GM12892 (cell line): ENCODE measurements at regions not wholly inside any gene's neighbourhood (a gene's known extent, or its start where the extent isn't known, plus 50 kb on each side); places are given as distances from the start of the nearest gene placed in this dataset.

Experiments used
- POLR2A ChIP-seq: IDR thresholded peaks from 2 replicates; pipeline ENCODE4 v1.6.1; 2011; ENCODE audit warnings: low read depth, low read length, control low read depth
- POLR2AphosphoS5 ChIP-seq: IDR thresholded peaks from 2 replicates; pipeline ENCODE4 v1.6.1; 2011; ENCODE audit warnings: low read depth, low read length, control low read depth
- TAF1 ChIP-seq: IDR thresholded peaks from 2 replicates; pipeline ENCODE4 v1.6.1; 2011; ENCODE audit warnings: low read depth, mild to moderate bottlenecking, control low read depth, low read length, borderline replicate concordance

DNA sequence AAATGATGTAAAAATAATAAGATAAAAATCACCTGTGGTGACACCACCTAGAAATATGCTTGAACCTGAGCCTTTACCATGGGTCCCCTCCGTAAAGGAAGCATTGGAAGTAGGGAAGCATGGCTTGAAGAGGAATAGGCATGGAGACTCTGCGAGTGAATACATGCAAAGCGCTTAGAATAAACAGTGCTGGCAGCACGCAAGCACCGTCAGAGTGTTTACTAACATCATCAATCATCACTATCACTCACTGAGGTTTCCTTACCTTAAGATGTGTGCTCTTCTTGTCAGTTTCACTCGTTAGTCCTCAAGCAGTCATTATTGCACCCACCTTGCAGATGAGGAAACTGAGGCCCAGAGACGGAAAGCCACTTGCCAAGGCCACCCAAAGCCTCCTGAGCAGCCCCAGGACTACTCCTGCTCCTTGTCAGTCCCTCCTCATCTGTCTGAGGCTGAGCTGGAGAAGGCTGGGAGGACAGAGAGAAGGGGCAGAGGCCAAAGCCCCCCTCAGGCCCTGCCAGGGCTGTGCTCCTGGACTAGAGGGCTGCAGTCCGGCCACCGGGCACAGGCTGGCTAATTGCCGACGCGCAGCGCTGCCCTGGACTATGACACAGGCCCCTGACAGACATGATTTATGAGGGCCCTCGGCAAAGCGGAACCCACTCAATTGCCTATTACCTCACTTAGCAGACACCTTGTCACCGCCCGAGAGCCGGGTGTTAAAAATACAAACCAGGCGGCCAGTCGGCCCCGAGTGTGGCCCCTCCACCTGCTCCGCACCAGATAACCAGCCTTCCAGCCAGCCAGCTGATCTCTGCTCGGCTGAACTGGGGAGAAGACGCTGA lies 168.9 kb downstream of the MN1 start:
- TF ChIP-seq POLR2A: no peak
- TF ChIP-seq POLR2AphosphoS5: no peak
- no peak for TF ChIP-seq TAF1
